M059J (cell line): ENCODE measurements at regions not wholly inside any gene's neighbourhood (a gene's known extent, or its start where the extent isn't known, plus 50 kb on each side); places are given as distances from the start of the nearest gene placed in this dataset.

Source experiments
- DNase-seq: peaks from one replicate; pipeline ENCODE4 v3.0.0-alpha.2; 2012; ENCODE audit warnings: low read depth

DNA sequence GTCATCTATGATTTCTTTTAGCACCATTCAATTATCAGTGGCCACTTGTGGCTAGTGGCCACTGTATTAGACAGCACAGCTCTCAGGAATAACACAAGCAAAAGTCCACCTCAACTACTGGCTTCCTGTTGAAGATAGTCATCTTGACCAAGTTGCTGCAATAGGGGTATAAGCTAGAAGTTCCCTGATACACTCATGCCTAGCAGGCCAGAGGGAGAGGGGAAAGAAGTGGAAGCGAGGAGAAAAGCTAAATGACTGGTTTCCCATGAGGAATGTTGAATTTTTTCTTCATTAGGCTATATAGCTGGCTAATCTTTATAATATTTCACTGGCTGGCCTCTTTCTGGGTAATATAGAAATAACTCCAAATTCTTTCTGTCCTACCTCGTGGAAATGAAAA, 327.5 kb upstream of the MEOX2 start:
- no peak for DNase-seq

GRCh38 chr7:16007911-16008310, 321.4 kb upstream of the MEOX2 start:
- DNase-seq = no peak

DNA sequence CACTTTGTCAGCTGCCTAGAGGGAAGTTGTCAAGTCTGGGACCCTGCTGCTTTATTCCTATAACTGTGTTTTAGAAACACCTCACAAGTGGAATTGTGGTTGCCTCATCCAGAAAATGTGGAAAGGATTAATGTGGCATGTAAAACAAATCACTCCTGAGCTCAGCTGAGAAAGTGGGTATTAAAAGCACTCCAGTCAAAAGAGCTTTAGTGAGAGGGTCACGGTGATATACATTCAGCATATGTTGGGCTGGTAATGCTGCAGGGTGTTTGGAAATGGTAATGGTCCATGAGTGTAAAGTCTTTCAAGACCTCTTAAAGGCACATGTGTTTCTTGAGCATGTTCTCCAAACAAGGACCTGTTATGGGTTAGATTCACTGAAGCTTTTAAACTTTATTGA, 318.2 kb upstream of the MEOX2 start:
- DNase-seq = no peak

DNA sequence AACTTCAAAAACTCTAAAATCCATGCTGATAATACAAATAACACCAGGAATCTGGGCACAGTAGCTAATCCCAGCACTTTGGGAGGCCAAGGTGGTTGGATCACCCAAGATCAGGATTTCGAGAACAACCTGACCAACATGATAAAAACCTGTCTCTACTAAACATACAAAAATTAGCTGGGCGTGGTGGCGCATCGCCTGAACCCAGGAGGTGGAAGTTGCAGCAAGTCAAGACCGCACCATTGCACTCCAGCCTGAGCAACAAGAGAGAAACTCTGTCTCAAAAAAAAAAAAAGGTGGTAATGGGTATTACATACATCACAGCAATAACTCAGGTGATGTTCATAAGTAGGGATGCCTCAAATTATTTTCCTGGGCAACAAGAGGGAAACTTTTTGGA, 315.0 kb upstream of the MEOX2 start:
- DNase-seq = no peak

DNA sequence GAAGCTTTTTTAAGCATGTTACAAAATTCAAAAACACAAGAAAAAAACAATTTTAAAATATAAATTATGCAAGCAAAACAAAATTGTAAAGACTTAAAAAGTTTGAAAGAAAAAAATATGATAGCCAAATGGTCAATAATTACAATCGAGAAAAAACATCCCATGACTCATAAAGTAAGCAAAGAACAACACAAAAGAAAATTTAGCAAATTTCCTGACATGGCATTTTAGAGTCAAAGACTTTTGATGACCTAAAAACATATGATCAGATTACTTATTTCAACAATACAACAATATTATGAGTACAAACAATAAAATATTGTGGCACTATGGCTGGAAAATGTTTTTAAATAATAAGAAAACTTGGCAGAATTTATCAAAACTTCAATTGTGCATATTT, 312.1 kb upstream of the MEOX2 start:
- no peak for DNase-seq

GRCh38 chr7:15995027-15995426, 308.5 kb upstream of the MEOX2 start:
- DNase-seq = no peak

GRCh38 chr7:15989194-15989593, 302.7 kb upstream of the MEOX2 start:
- peak; percentile 80 for DNase-seq

DNA sequence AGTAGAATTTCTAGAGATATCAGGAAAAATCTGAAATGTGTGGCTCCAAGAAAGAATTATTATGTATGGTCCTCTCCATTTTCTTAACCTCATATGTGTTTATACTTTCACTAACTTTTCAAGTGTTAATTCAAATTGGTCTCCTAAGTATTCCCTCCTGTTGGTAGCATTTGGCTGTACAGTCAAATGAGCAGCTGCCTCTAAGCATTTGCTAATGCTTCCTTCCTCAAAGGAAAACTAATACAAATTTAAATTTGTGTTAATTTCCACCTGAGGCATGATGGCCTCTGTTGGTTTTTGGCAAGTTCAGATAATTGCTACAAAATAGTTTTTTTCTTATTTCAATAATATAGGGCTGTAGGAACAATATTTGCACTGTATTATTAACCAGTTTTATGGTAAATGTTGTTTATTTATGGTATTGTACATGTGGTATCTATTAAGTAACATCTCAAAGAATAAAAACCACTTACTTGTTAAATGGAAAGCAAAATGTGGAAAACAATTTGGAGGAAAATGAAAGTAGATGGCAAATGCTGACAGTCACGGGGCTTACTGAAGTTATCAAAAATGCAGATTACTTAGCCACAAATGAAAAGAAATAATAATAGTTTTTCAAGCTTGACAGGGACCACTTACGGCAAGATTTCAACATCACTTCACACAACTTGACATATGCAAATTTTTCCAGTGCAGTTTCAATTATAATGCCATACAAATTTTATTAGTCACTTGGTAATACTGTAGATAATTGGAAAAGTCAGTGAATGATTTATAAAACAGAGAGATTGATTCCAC, 299.3 kb upstream of the MEOX2 start:
- DNase-seq = no peak

- DNase-seq = peak; percentile 79
These were observed 291.2 kb upstream of the MEOX2 start for GRCh38 chr7:15977663-15978062.

DNA sequence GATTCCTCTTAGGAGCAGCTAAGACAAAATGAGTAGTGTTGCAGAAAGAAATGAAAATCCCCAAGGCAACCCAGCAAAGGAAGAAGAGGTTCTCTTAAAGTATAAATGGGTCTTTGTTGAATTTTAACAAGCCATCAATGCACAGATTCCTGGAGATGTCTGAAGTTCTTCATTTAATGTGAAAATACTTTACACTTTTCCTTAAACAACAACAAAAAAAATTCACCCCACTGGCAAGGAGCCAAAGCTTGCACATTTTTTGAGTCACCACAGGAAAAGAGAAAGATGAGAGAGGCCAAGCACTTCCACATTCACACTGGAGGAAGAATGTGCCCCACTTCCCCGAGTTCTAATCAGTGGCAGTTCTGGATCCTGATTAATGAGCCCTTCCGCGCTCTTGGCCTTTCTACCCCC, 286.4 kb upstream of the MEOX2 start:
- DNase-seq = peak; percentile 52

GRCh38 chr7:15967551-15967950, 281.1 kb upstream of the MEOX2 start:
- no peak for DNase-seq

GRCh38 chr7:15967121-15967520, 280.6 kb upstream of the MEOX2 start:
- no peak for DNase-seq

- DNase-seq = no peak
These were observed 276.7 kb upstream of the MEOX2 start for GRCh38 chr7:15963206-15963605.

GRCh38 chr7:15954671-15955354, 268.3 kb upstream of the MEOX2 start:
- DNase-seq = no peak

DNA sequence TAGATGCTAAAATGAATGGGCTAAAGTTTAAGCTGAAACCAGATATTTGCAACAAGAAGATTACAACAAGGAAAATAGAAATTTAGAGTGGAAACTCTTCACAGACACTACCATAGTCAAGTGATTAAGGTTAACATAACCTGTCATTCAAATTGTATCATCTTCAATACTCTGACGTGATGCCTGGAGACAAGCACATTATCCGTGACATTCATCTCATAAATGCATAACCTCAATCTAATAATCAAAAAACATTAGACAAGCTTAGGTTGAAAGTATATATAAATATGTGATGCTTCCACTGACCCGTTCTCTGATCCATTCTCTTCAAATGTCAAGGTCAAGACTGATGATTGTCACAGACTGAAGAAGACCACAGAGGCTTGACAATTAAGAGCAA, 263.8 kb upstream of the MEOX2 start:
- DNase-seq = no peak

- no peak for DNase-seq
These were observed 261.3 kb upstream of the MEOX2 start for GRCh38 chr7:15947754-15948153.

DNA sequence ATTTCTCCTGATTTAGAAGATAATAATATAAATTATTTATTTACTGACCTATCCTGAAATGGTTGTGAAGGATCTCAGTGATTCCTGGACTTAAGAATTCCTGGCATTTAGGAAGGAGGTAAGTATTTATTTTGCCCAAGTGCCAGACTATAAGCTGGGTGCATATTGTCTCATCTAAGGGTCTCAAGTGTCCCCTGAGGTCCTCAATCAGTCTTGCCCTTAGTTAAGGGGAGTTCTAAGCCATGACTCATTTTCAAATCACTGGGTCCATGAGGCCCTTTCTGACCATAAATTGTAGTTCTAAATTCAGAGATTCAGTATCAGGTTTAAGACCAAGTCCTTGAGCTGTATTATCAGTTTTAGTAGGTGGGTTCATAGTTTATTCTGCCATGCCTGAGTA, 251.6 kb upstream of the MEOX2 start:
- DNase-seq = no peak

DNA sequence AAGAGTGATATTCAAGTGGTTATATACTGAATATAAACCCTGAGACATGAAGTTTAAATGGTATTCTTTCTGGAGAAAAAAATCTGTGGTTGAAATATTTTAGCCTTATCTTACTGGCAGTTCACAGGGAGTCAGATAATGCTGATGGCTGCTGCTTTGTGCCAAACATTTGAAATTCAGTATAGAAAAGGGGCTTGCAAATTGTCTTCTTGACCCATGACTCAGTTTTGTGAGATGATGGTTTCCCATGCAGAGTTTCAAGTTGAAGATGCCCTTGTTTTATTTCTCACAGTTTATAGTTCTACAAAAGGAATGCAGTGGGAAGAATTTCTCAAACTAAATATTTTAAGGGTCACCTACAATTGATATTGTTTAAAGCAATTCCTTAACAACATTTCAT, 251.1 kb upstream of the MEOX2 start:
- DNase-seq = no peak

DNA sequence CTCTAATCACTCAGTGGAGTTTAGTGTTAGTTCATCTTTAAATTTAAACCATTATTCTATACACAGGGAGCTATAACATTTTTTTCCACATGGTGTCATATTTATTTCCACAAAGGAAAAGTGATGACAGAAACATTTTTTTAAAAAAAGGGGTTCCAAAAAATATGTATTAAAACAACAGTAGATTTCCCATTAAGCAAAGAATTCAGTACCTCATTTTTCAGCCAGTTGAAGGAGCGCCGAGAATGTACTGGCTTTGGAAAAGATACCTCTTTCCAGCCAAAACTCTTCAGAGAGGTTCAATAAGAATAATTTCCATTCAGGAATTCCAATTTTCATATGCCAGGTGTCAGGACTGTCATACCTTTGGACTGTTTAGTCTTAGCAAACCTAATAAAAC, 250.5 kb upstream of the MEOX2 start:
- no peak for DNase-seq

DNA sequence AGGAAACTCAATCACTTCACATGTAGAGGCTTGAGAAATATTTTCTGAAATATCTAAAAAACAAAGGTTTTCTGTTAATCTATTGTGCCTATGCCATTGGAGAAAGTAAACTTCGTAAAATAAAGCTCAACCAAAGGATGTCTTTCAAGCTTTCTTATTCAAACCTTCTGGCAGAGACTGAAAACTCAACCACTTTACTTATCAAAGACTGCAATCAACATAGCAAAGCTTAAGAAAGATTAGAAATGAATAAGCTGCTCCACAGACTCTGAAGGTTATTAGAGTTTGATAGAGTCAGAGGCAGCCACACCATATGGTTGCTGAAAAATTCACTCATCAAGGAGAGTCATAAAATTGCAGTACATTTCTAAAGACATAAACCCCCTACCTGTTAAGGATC, 245.8 kb upstream of the MEOX2 start:
- no peak for DNase-seq

- no peak for DNase-seq
These were observed 242.9 kb upstream of the MEOX2 start for GRCh38 chr7:15929411-15929810.

- DNase-seq = no peak
These were observed 239.1 kb upstream of the MEOX2 start for GRCh38 chr7:15925608-15926007.

DNA sequence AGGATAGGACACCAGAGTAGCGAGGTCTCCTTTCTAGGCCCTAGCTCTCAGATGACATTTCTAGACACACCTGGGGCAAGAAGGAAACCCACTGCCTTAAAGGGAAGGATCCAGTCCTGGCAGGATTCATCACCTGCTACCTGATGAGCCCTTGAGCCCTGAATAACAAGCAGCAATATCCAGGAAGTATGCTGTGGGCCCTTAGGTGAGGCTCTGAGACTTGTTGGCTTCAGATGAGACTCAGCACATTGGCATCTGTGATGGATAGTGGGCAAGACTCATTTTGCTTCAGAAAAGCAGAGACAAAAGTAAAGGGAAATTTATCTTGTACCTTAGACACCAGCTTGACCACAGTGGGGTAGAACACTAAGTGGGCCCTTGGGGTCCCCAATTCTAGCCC, 238.4 kb upstream of the MEOX2 start:
- DNase-seq = no peak

DNA sequence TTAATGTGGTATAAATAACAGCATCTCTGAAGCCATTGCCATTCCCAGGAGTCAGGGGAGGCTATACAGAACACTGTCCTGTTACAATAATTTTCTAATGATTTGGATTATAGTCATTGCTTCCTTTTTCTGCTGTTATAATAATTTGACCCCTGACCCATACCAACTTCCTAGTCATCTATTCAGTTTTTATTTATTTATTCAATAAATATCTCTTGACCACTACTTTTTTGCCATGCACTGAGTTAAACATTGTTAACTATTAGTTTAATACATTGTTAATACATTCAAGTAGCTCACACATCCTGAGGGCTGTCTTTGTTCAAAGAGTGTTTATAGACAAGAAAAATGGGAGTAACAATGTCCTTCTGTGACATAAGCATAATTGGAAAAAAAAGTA, 235.5 kb upstream of the MEOX2 start:
- peak; percentile 40 for DNase-seq
